GM19372 (cell line): ENCODE measurements at regions not wholly inside any gene's neighbourhood (a gene's known extent, or its start where the extent isn't known, plus 50 kb on each side); places are given as distances from the start of the nearest gene placed in this dataset.
"Not testable (repeated sequence)": the region's sequence is repeated elsewhere in the genome, so short reads cannot be mapped to it uniquely, and the experiment has no call there.

ENCODE experiments used
- ATAC-seq: cut with Tn5 transposase; IDR thresholded peaks from one replicate; pipeline ENCODE4 v1.9.1; 2021; ENCODE audit warnings: mild to moderate bottlenecking, low read depth, moderate library complexity; ENCODE audit not compliant: unreplicated experiment

DNA sequence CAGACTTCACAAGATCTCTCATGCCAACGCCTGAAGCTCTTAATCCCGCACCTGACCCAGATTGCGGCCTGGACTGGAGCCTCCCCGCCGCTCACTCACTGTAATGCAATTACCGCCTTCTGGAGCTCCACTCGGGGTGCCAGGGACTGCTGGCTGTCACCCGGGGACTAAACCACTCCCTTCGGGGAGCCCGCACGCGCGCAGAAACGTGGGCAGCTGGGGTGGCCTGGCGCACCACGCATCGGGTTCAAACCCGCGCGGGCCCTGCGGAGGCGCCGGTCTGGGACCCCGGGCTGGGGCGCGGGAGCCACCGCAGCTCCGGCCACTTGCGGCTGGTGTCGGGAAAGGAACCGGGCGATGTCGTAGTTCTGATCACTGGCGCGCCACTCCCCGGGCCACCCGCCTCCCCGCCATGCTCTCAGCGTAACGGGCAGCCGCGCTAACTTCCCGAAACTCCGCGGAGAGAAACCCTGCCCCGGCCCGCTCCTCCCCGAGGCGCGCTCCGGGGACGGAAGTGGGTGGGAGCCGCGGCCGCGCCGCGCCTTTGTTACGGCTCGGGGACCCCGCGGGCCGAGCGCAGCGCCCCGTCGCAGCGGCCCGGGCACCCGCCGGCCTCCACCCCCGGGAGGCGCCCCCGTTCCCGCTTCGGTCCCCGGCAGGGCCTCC is 100.3 kb upstream of the SVIL start:
- ATAC-seq = peak; percentile 57

GRCh38 chr10:29734640-29734961 is 99.8 kb upstream of the SVIL start:
- ATAC-seq = no peak

- no peak for ATAC-seq
Measured at GRCh38 chr10:29733323-29733722, 98.6 kb upstream of the SVIL start.

DNA sequence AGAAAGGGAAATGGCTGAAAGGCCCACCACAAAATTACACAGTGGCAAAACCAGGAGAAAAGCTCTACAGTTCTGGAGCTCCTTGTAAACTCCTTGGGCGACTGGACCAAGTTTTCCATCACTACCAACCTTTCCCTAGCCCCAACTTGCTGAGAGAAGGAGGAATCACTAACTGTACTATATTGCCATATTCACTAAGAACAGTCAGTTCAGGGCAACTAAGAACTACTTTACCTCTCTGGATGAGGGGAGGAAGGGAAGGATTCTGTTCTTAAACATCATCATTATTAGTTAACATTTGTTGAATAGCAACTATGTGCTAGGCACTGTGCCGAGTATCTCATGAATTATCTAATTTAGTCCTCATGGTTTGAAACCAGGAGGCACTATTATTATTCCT is 98.1 kb upstream of the SVIL start:
- ATAC-seq = no peak

- no peak for ATAC-seq
Measured at GRCh38 chr10:29731760-29732159, 97.0 kb upstream of the SVIL start.

DNA sequence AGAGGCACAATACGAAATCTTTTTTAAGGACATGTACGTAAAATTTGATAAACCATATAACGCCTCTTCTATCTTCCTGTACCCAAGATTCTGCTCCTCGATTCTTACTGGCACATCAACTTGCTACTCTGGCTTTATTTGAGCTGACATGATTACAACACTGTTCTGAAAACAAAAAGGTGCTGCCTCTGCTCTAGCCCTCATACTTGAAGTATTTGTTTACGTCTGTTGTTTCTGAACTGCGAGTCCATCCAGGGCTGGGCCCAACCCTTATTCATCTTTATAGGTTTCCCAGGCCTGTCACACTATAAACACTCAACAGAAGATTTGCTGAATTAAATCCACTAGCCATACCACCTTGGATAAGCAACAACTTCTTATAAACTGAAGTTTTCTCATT is 96.2 kb upstream of the SVIL start:
- no peak for ATAC-seq

DNA sequence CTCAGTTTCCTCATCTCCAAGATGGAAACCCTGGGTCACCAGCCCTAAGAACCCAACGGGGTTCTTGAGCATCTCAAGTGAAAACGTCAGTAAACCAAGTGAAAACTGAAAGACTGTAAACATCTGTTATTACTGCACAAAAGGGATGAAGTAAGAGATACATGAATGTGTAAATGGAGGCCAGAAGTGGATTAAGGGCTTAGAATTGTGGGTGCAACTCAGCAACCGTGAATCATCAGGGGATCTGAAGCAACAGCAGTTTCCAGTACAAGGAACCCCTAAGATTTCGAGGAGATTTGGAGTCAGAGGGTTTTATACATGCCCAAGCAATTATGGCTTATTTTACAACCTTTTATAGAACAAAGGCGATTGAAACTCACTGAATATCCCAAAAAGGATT is 95.7 kb upstream of the SVIL start:
- ATAC-seq = no peak

- no peak for ATAC-seq
Measured at GRCh38 chr10:29728541-29729049, 93.8 kb upstream of the SVIL start.

- not testable (repeated sequence) for ATAC-seq
Measured at GRCh38 chr10:29725927-29726326, 91.2 kb upstream of the SVIL start.

- ATAC-seq = no peak
Measured at GRCh38 chr10:29725133-29725720, 90.5 kb upstream of the SVIL start.

GRCh38 chr10:29723726-29724125 is 89.0 kb upstream of the SVIL start:
- ATAC-seq = no peak

- no peak for ATAC-seq
Measured at GRCh38 chr10:29722777-29723176, 88.0 kb upstream of the SVIL start.

- no peak for ATAC-seq
Measured at GRCh38 chr10:29720149-29720548, 85.4 kb upstream of the SVIL start.

- ATAC-seq = no peak
Measured at GRCh38 chr10:29719281-29719675, 84.5 kb upstream of the SVIL start.

GRCh38 chr10:29715296-29715695 is 80.5 kb upstream of the SVIL start:
- no peak for ATAC-seq

GRCh38 chr10:29714096-29714874 is 79.5 kb upstream of the SVIL start:
- no peak for ATAC-seq

DNA sequence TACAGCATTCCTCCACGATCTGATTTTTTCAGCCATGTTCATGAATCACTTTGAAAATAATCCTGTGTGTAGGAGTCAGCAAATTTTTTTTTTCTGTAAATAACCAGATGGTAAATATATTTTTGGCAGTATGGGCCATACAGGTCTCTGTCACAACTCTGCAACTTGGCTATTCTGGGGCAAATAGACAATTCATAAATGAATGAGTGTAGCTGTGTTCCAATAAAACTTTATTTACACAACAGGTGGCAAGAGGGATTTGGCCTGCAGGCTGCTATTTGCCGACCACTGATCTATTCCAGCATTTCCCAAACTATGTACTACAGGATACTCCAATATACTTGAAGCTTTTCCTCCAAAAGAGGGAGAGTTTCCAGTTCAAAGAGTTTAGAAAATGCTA is 78.7 kb upstream of the SVIL start:
- no peak for ATAC-seq

DNA sequence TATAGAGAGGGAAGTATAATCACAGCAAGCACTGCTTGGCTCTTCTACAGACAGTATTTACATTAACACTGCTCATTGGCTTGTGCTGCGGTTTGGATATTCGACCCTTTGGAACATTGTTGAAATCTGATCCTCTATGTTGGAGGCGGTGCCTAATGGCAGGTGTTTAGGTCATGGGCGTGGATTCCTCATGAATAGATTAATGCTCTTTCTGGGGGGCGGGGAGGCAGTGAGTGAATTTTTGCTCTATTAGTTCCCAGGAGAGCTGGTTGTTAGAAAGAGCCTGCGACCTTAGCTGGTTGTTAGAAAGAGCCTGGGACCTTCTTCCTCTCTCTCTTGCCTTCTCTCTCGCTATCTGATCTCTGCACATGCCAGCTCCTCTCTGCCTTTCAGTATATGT is 77.3 kb upstream of the SVIL start:
- no peak for ATAC-seq

- no peak for ATAC-seq
Measured at GRCh38 chr10:29710128-29710527, 75.4 kb upstream of the SVIL start.

GRCh38 chr10:29709484-29710002 is 74.8 kb upstream of the SVIL start:
- ATAC-seq = no peak

DNA sequence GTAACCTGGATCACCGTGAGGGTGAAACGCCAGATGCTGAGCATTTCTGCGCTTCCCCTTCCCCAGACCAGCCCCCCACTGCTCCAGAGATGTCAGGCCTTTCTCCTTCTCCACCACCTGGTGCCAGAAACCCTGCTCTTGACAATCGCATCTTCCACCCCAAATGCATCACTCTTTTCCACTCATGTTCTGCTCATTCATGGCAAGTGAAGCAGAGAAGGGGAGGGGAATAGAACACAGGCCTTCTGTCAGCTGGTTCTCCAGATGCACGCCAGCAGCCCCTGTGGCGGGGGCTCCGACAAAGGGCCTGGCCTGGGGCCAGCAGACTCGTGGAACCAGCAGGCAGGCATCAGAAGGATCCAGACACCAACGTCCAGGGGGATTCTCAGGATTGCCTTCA is 68.5 kb upstream of the SVIL start:
- no peak for ATAC-seq
